ENCODE measurements at regions not wholly inside any gene's neighbourhood (a gene's known extent, or its start where the extent isn't known, plus 50 kb on each side); places are given as distances from the start of the nearest gene placed in this dataset.
"Not testable (repeated sequence)": the region's sequence is repeated elsewhere in the genome, so short reads cannot be mapped to it uniquely, and the experiment has no call there.

- Histone ChIP-seq H3K4me3 (ENCODE audit: low read length) (no peak overlapping the region), H3K9me3 (ENCODE audit: control insufficient read depth, insufficient read depth, low read length) (no peaks in the 10 kb centered on the region), H3K36me3 (ENCODE audit: control insufficient read depth, insufficient read depth, low read length) (no peaks in the 10 kb centered on the region), H3K27me3 (ENCODE audit: control insufficient read depth, insufficient read depth, low read length) (no peaks in the 10 kb centered on the region), H3K4me1 (ENCODE audit: control insufficient read depth, insufficient read depth, low read length) (no peaks in the 10 kb centered on the region), H3K27ac (ENCODE audit: low read length) (no peak overlapping the region)
- no CpG with 5 or more reads among the region's 1 CpG for WGBS (ENCODE audit: insufficient coverage, insufficient read length)
- no peak for DNase-seq (ENCODE audit: low read depth, low spot score)
These were observed 499.8 kb upstream of the PTCHD4 start for GRCh38 chr6:48610846-48611245.

GRCh38 chr6:48606618-48607017 lies 495.6 kb upstream of the PTCHD4 start:
- Histone ChIP-seq H3K27me3 (ENCODE audit: control insufficient read depth, insufficient read depth, low read length) (no peaks in the 10 kb centered on the region), H3K4me3 (ENCODE audit: low read length) (no peak overlapping the region), H3K4me1 (ENCODE audit: control insufficient read depth, insufficient read depth, low read length) (no peaks in the 10 kb centered on the region), H3K9me3 (ENCODE audit: control insufficient read depth, insufficient read depth, low read length) (no peaks in the 10 kb centered on the region), H3K36me3 (ENCODE audit: control insufficient read depth, insufficient read depth, low read length) (no peaks in the 10 kb centered on the region), H3K27ac (ENCODE audit: low read length) (no peak overlapping the region)
- no peak for DNase-seq (ENCODE audit: low read depth, low spot score)

- WGBS (ENCODE audit: insufficient coverage, insufficient read length) = no CpG with 5 or more reads among the region's 3 CpGs
- Histone ChIP-seq H3K27ac (ENCODE audit: low read length) (no peak overlapping the region), H3K36me3 (ENCODE audit: control insufficient read depth, insufficient read depth, low read length) (no peaks in the 10 kb centered on the region), H3K4me1 (ENCODE audit: control insufficient read depth, insufficient read depth, low read length) (no peaks in the 10 kb centered on the region), H3K27me3 (ENCODE audit: control insufficient read depth, insufficient read depth, low read length) (no peaks in the 10 kb centered on the region), H3K4me3 (ENCODE audit: low read length) (no peak overlapping the region), H3K9me3 (ENCODE audit: control insufficient read depth, insufficient read depth, low read length) (no peaks in the 10 kb centered on the region)
- DNase-seq (ENCODE audit: low read depth, low spot score) = no peak
These were observed 487.0 kb upstream of the PTCHD4 start for GRCh38 chr6:48597951-48598350.

GRCh38 chr6:48596830-48597229 lies 485.8 kb upstream of the PTCHD4 start:
- H3K4me1 ChIP-seq (ENCODE audit: control insufficient read depth, insufficient read depth, low read length) = no peaks in the 10 kb centered on the region
- H3K9me3 ChIP-seq (ENCODE audit: control insufficient read depth, insufficient read depth, low read length) = no peaks in the 10 kb centered on the region
- DNase-seq (ENCODE audit: low read depth, low spot score) = no peak
- H3K27ac ChIP-seq (ENCODE audit: low read length) = no peak overlapping the region
- H3K4me3 ChIP-seq (ENCODE audit: low read length) = no peak overlapping the region
- no peaks in the 10 kb centered on the region for H3K36me3 ChIP-seq (ENCODE audit: control insufficient read depth, insufficient read depth, low read length)
- no peaks in the 10 kb centered on the region for H3K27me3 ChIP-seq (ENCODE audit: control insufficient read depth, insufficient read depth, low read length)

GRCh38 chr6:48591158-48591557 lies 480.2 kb upstream of the PTCHD4 start:
- not testable (repeated sequence) for H3K4me3 ChIP-seq (ENCODE audit: low read length); H3K27me3 ChIP-seq (ENCODE audit: control insufficient read depth, insufficient read depth, low read length); H3K9me3 ChIP-seq (ENCODE audit: control insufficient read depth, insufficient read depth, low read length); H3K36me3 ChIP-seq (ENCODE audit: control insufficient read depth, insufficient read depth, low read length); H3K27ac ChIP-seq (ENCODE audit: low read length); DNase-seq (ENCODE audit: low read depth, low spot score); H3K4me1 ChIP-seq (ENCODE audit: control insufficient read depth, insufficient read depth, low read length)

GRCh38 chr6:48584846-48585245 lies 473.8 kb upstream of the PTCHD4 start:
- H3K36me3 ChIP-seq (ENCODE audit: control insufficient read depth, insufficient read depth, low read length) = no peaks in the 10 kb centered on the region
- no peak for DNase-seq (ENCODE audit: low read depth, low spot score)
- no CpG with 5 or more reads among the region's 1 CpG for WGBS (ENCODE audit: insufficient coverage, insufficient read length)
- no peaks in the 10 kb centered on the region for H3K9me3 ChIP-seq (ENCODE audit: control insufficient read depth, insufficient read depth, low read length)
- H3K27ac ChIP-seq (ENCODE audit: low read length) = no peak overlapping the region
- H3K4me3 ChIP-seq (ENCODE audit: low read length) = no peak overlapping the region
- no peaks in the 10 kb centered on the region for H3K4me1 ChIP-seq (ENCODE audit: control insufficient read depth, insufficient read depth, low read length)
- no peaks in the 10 kb centered on the region for H3K27me3 ChIP-seq (ENCODE audit: control insufficient read depth, insufficient read depth, low read length)

- Histone ChIP-seq H3K36me3 (ENCODE audit: control insufficient read depth, insufficient read depth, low read length) (no peaks in the 10 kb centered on the region), H3K27me3 (ENCODE audit: control insufficient read depth, insufficient read depth, low read length) (no peaks in the 10 kb centered on the region), H3K27ac (ENCODE audit: low read length) (no peak overlapping the region), H3K4me3 (ENCODE audit: low read length) (no peak overlapping the region), H3K9me3 (ENCODE audit: control insufficient read depth, insufficient read depth, low read length) (no peaks in the 10 kb centered on the region), H3K4me1 (ENCODE audit: control insufficient read depth, insufficient read depth, low read length) (no peaks in the 10 kb centered on the region)
- WGBS (ENCODE audit: insufficient coverage, insufficient read length) = no CpG with 5 or more reads among the region's 3 CpGs
- no peak for DNase-seq (ENCODE audit: low read depth, low spot score)
These were observed 459.7 kb upstream of the PTCHD4 start for GRCh38 chr6:48570656-48571055.

- peaks cover 2% of the 10 kb centered on the region; the same call in 1 of the 2 replicates for H3K4me1 ChIP-seq (ENCODE audit: control insufficient read depth, insufficient read depth, low read length)
- no CpG with 5 or more reads among the region's 2 CpGs for WGBS (ENCODE audit: insufficient coverage, insufficient read length)
- H3K4me3 ChIP-seq (ENCODE audit: low read length) = no peak overlapping the region
- no peak overlapping the region for H3K27ac ChIP-seq (ENCODE audit: low read length)
- DNase-seq (ENCODE audit: low read depth, low spot score) = no peak
- no peaks in the 10 kb centered on the region for H3K27me3 ChIP-seq (ENCODE audit: control insufficient read depth, insufficient read depth, low read length)
- H3K9me3 ChIP-seq (ENCODE audit: control insufficient read depth, insufficient read depth, low read length) = no peaks in the 10 kb centered on the region
- no peaks in the 10 kb centered on the region for H3K36me3 ChIP-seq (ENCODE audit: control insufficient read depth, insufficient read depth, low read length)
These were observed 457.9 kb upstream of the PTCHD4 start for GRCh38 chr6:48568856-48569255.

GRCh38 chr6:48567016-48567415 lies 456.0 kb upstream of the PTCHD4 start:
- no peak for DNase-seq (ENCODE audit: low read depth, low spot score)
- Histone ChIP-seq H3K36me3 (ENCODE audit: control insufficient read depth, insufficient read depth, low read length) (no peaks in the 10 kb centered on the region), H3K27me3 (ENCODE audit: control insufficient read depth, insufficient read depth, low read length) (no peaks in the 10 kb centered on the region), H3K4me1 (ENCODE audit: control insufficient read depth, insufficient read depth, low read length) (peaks cover 2% of the 10 kb centered on the region; the same call in 1 of the 2 replicates), H3K27ac (ENCODE audit: low read length) (no peak overlapping the region), H3K4me3 (ENCODE audit: low read length) (no peak overlapping the region), H3K9me3 (ENCODE audit: control insufficient read depth, insufficient read depth, low read length) (no peaks in the 10 kb centered on the region)

- peaks cover 2% of the 10 kb centered on the region; the same call in 1 of the 2 replicates for H3K4me1 ChIP-seq (ENCODE audit: control insufficient read depth, insufficient read depth, low read length)
- WGBS (ENCODE audit: insufficient coverage, insufficient read length) = no CpG with 5 or more reads among the region's 3 CpGs
- no peak overlapping the region for H3K4me3 ChIP-seq (ENCODE audit: low read length)
- no peaks in the 10 kb centered on the region for H3K9me3 ChIP-seq (ENCODE audit: control insufficient read depth, insufficient read depth, low read length)
- H3K27me3 ChIP-seq (ENCODE audit: control insufficient read depth, insufficient read depth, low read length) = no peaks in the 10 kb centered on the region
- no peak for DNase-seq (ENCODE audit: low read depth, low spot score)
- no peaks in the 10 kb centered on the region for H3K36me3 ChIP-seq (ENCODE audit: control insufficient read depth, insufficient read depth, low read length)
- no peak overlapping the region for H3K27ac ChIP-seq (ENCODE audit: low read length)
These were observed 453.2 kb upstream of the PTCHD4 start for GRCh38 chr6:48564036-48564820.

GRCh38 chr6:48563433-48563832 lies 452.4 kb upstream of the PTCHD4 start:
- peaks cover 3% of the 10 kb centered on the region; the same call in 1 of the 2 replicates for H3K4me1 ChIP-seq (ENCODE audit: control insufficient read depth, insufficient read depth, low read length)
- no peaks in the 10 kb centered on the region for H3K27me3 ChIP-seq (ENCODE audit: control insufficient read depth, insufficient read depth, low read length)
- no CpG with 5 or more reads among the region's 1 CpG for WGBS (ENCODE audit: insufficient coverage, insufficient read length)
- H3K36me3 ChIP-seq (ENCODE audit: control insufficient read depth, insufficient read depth, low read length) = no peaks in the 10 kb centered on the region
- no peaks in the 10 kb centered on the region for H3K9me3 ChIP-seq (ENCODE audit: control insufficient read depth, insufficient read depth, low read length)
- no peak overlapping the region for H3K27ac ChIP-seq (ENCODE audit: low read length)
- no peak for DNase-seq (ENCODE audit: low read depth, low spot score)
- H3K4me3 ChIP-seq (ENCODE audit: low read length) = no peak overlapping the region
